H1 (cell line): ENCODE measurements at regions not wholly inside any gene's neighbourhood (a gene's known extent, or its start where the extent isn't known, plus 50 kb on each side); places are given as distances from the start of the nearest gene placed in this dataset.

Source experiments
- CTCF ChIA-PET: fragments of 300-600 bp; sonication (Branson Sonifier 250); formaldehyde crosslinking; loops from one replicate; lab custom pipeline; 2021; ENCODE audit not compliant: partially characterized antibody; lab: Charles Lee
- POLR2A ChIA-PET: fragments of 300-600 bp; sonication (Branson Sonifier 250); formaldehyde crosslinking; loops from one replicate; lab custom pipeline; 2021; ENCODE audit warnings: inconsistent platforms; ENCODE audit not compliant: partially characterized antibody; lab: Charles Lee
- DNase-seq, 2 experiments: peaks; one replicate each; pipeline versions ENCODE4 v3.0.0 to v3.0.0-alpha.2; 2010 to 2022; ENCODE audit warnings: low spot score in 2 of 2, low read depth in 1 of 2, mixed read lengths in 1 of 2
- FAIRE-seq: peaks from 2 replicates; lab custom pipeline; 2011; peaks lifted over from hg19 to GRCh38; lab: Jason Lieb, UNC
- H2AFZ ChIP-seq: 2 replicates; pipeline ENCODE4 v1.8.1; 2012; ENCODE audit warnings: low read length, inconsistent platforms
- H2AK5ac ChIP-seq: 2 replicates; pipeline ENCODE4 v1.6.1; 2013; ENCODE audit warnings: low read depth, low read length
- H2BK120ac ChIP-seq: replicated peaks from 2 replicates; pipeline ENCODE3; 2013; ENCODE audit warnings: low read depth, low read length, inconsistent platforms
- H2BK12ac ChIP-seq: 2 replicates; pipeline ENCODE4 v1.6.1; 2013; ENCODE audit warnings: low read depth, low read length
- H2BK15ac ChIP-seq: 2 replicates; pipeline ENCODE4 v1.6.1; 2013; ENCODE audit warnings: low read length
- H2BK20ac ChIP-seq: 2 replicates; pipeline ENCODE4 v1.6.1; 2013; ENCODE audit warnings: low read length
- H2BK5ac ChIP-seq: 2 replicates; pipeline ENCODE4 v1.6.1; 2013; ENCODE audit warnings: low read depth, low read length
- H3K14ac ChIP-seq: 2 replicates; pipeline ENCODE4 v1.6.1; 2013; ENCODE audit warnings: inconsistent platforms; ENCODE audit not compliant: insufficient read length
- H3K18ac ChIP-seq: 2 replicates; pipeline ENCODE4 v1.6.1; 2013; ENCODE audit warnings: low read length; ENCODE audit errors: extremely low read depth
- H3K23ac ChIP-seq: 2 replicates; pipeline ENCODE4 v1.6.1; 2013; ENCODE audit warnings: inconsistent platforms; ENCODE audit not compliant: insufficient read length
- H3K23me2 ChIP-seq: 2 replicates; pipeline ENCODE4 v1.6.1; 2013; ENCODE audit warnings: low read depth, low read length
- H3K27ac ChIP-seq: 2 replicates; pipeline ENCODE4 v1.6.1; 2011; ENCODE audit warnings: low read depth, low read length, inconsistent platforms
- H3K27me3 ChIP-seq, 4 experiments: replicated peaks in 1 of 4; 1 replicate in 1 of 4; 2 replicates in 3 of 4; pipeline versions ENCODE4 v1.6.1 to v1.8.1; 2011 to 2013; ENCODE audit warnings: low read length in 3 of 4, mild to moderate bottlenecking in 3 of 4, inconsistent platforms in 2 of 4, mixed read lengths in 2 of 4, moderate library complexity in 1 of 4; ENCODE audit not compliant: control insufficient read depth in 3 of 4, insufficient read depth in 3 of 4; ENCODE audit errors: extremely low read depth in 1 of 4
- H3K36me3 ChIP-seq, 4 experiments: 2 replicates each; pipeline versions ENCODE4 v1.6.1 to v1.8.1; 2011 to 2013; ENCODE audit warnings: mild to moderate bottlenecking in 4 of 4, low read length in 3 of 4, moderate library complexity in 2 of 4, control low read depth in 1 of 4, inconsistent platforms in 1 of 4; ENCODE audit not compliant: insufficient read depth in 4 of 4, control insufficient read depth in 2 of 4
- H3K4ac ChIP-seq: replicated peaks from 2 replicates; pipeline ENCODE3; 2013; ENCODE audit warnings: low read length, low read depth, mixed read lengths, inconsistent platforms; ENCODE audit not compliant: insufficient read length
- H3K4me1 ChIP-seq, 4 experiments: replicated peaks in 1 of 4; 1 replicate in 1 of 4; 2 replicates in 3 of 4; pipeline versions ENCODE4 v1.6.1 to v1.8.1; 2011 to 2013; ENCODE audit warnings: low read length in 3 of 4, inconsistent platforms in 2 of 4, mixed read lengths in 1 of 4; ENCODE audit not compliant: insufficient read depth in 4 of 4, control insufficient read depth in 3 of 4
- H3K4me2 ChIP-seq, 2 experiments: 2 replicates each; pipeline versions ENCODE4 v1.6.1 to v1.8.1; 2011 to 2013; ENCODE audit warnings: low read depth in 2 of 2, low read length in 2 of 2, control low read depth in 1 of 2, inconsistent platforms in 1 of 2, mild to moderate bottlenecking in 1 of 2; ENCODE audit not compliant: insufficient read depth in 1 of 2
- H3K4me3 ChIP-seq, 4 experiments: fragments of 200-600, 300-600 bp in 1 of 4; sonication (generic), shearing (Covaris generic), sonication (Bioruptor Twin) in 1 of 4; 2 replicates each; pipeline versions ENCODE4 v1.5.1 to v1.8.1; 2011 to 2016; ENCODE audit warnings: low read length in 4 of 4, low read depth in 3 of 4, control low read depth in 2 of 4, inconsistent platforms in 2 of 4, mild to moderate bottlenecking in 2 of 4, mixed read lengths in 1 of 4, moderate library complexity in 1 of 4; ENCODE audit not compliant: insufficient read depth in 2 of 4; ENCODE audit errors: extremely low read depth in 1 of 4
- H3K56ac ChIP-seq: replicated peaks from 2 replicates; pipeline ENCODE3; 2013; ENCODE audit warnings: low read depth, mild to moderate bottlenecking, mixed read lengths, low read length, inconsistent platforms; ENCODE audit not compliant: insufficient read length
- H3K79me1 ChIP-seq: 2 replicates; pipeline ENCODE4 v1.6.1; 2013; ENCODE audit warnings: low read depth, low read length, control low read depth
- H3K79me2 ChIP-seq, 2 experiments: 2 replicates each; pipeline versions ENCODE4 v1.6.1 to v1.8.1; 2012 to 2013; ENCODE audit warnings: low read length in 2 of 2, mild to moderate bottlenecking in 2 of 2, inconsistent platforms in 1 of 2; ENCODE audit not compliant: insufficient read depth in 2 of 2, control insufficient read depth in 1 of 2
- H3K9ac ChIP-seq, 4 experiments: replicated peaks in 1 of 4; 1 replicate in 1 of 4; 2 replicates in 3 of 4; pipeline versions ENCODE4 v1.6.1 to v1.8.1; 2011 to 2013; ENCODE audit warnings: low read depth in 3 of 4, low read length in 3 of 4, control low read depth in 2 of 4, mild to moderate bottlenecking in 2 of 4, moderate library complexity in 2 of 4, inconsistent platforms in 1 of 4; ENCODE audit errors: extremely low read depth in 1 of 4
- H3K9me3 ChIP-seq, 2 experiments: 2 replicates each; pipeline versions ENCODE4 v1.6.1 to v1.8.1; 2012 to 2013; ENCODE audit warnings: mild to moderate bottlenecking in 2 of 2, moderate library complexity in 2 of 2, control low read depth in 1 of 2, inconsistent platforms in 1 of 2, low read depth in 1 of 2, low read length in 1 of 2, mixed read lengths in 1 of 2; ENCODE audit not compliant: insufficient read depth in 2 of 2
- H4K20me1 ChIP-seq, 2 experiments: replicated peaks in 1 of 2; 2 replicates each; pipeline versions ENCODE3 to v1.8.1; 2011 to 2013; ENCODE audit warnings: inconsistent platforms in 2 of 2, low read length in 2 of 2, mild to moderate bottlenecking in 1 of 2; ENCODE audit not compliant: insufficient read depth in 2 of 2, control insufficient read depth in 1 of 2
- H4K5ac ChIP-seq: 2 replicates; pipeline ENCODE4 v1.6.1; 2013; ENCODE audit warnings: low read length, low read depth, mixed read lengths, inconsistent platforms; ENCODE audit not compliant: insufficient read length
- H4K8ac ChIP-seq: 2 replicates; pipeline ENCODE4 v1.8.0; 2013; ENCODE audit warnings: mild to moderate bottlenecking, moderate library complexity, low read length, inconsistent platforms; ENCODE audit not compliant: insufficient read depth; ENCODE audit errors: extremely low read depth
- H4K91ac ChIP-seq: replicated peaks from 2 replicates; pipeline ENCODE3; 2013; ENCODE audit warnings: low read length, mixed read lengths, inconsistent platforms; ENCODE audit not compliant: insufficient read length
- E2F6 ChIP-seq: IDR thresholded peaks from 2 replicates; pipeline ENCODE4 v1.6.1; 2012; ENCODE audit warnings: inconsistent platforms
- EGR1 ChIP-seq: IDR thresholded peaks from 2 replicates; pipeline ENCODE4 v1.6.1; 2011; ENCODE audit warnings: low read depth, low read length, borderline replicate concordance
- HDAC2 ChIP-seq, 2 experiments: fragments of 300-600 bp in 1 of 2; sonication (generic) in 1 of 2; IDR thresholded peaks; 2 replicates each; pipeline ENCODE4 v1.6.1; 2011 to 2012; ENCODE audit warnings: low read depth in 2 of 2, low read length in 2 of 2, mild to moderate bottlenecking in 2 of 2, moderate library complexity in 2 of 2, borderline replicate concordance in 1 of 2, inconsistent platforms in 1 of 2
- HDAC6 ChIP-seq: IDR thresholded peaks from one replicate; pipeline ENCODE4 v1.7.1; 2012; ENCODE audit warnings: low read depth, mild to moderate bottlenecking, inconsistent platforms, low read length, moderate library complexity
- KDM4A ChIP-seq: IDR thresholded peaks from one replicate; pipeline ENCODE4 v1.7.1; 2012; ENCODE audit warnings: low read depth, mild to moderate bottlenecking, moderate library complexity, low read length, inconsistent platforms; ENCODE audit not compliant: severe bottlenecking
- NRF1 ChIP-seq: IDR thresholded peaks from 2 replicates; pipeline ENCODE4 v1.6.1; 2011; ENCODE audit warnings: mild to moderate bottlenecking, low read depth, low read length, improper control_type of control experiment
- SUZ12 ChIP-seq: fragments of 200-600 bp; sonication (generic); IDR thresholded peaks from 2 replicates; pipeline ENCODE4 v1.6.1; 2012; ENCODE audit warnings: mild to moderate bottlenecking, inconsistent platforms, low read length, moderate library complexity, mixed read lengths
- USF2 ChIP-seq: IDR thresholded peaks from 2 replicates; pipeline ENCODE4 v1.6.1; 2011; ENCODE audit warnings: low read length, improper control_type of control experiment
- WGBS, 2 experiments: shearing (Covaris generic) in 1 of 2; methylation state at CpG; one replicate each; pipeline versions ENCODE4 v1.1.6 to v1.1.7; 2013 to 2015; ENCODE audit warnings: low lambda C conversion rate in 2 of 2, mixed read lengths in 2 of 2, inconsistent platforms in 1 of 2, low coverage in 1 of 2, missing lambda C conversion rate in 1 of 2; ENCODE audit not compliant: insufficient replicate concordance in 2 of 2, insufficient coverage in 1 of 2, insufficient read length in 1 of 2; ENCODE audit errors: extremely low coverage in 1 of 2, missing lambda C conversion rate in 1 of 2; 5-methylcytosine and 5-hydroxymethylcytosine counted together
- TF ChIP-seq, protein P1 (sequence below): IDR thresholded peaks from 2 replicates; pipeline ENCODE4 v1.6.1; 2011; ENCODE audit warnings: low read depth, mild to moderate bottlenecking, low read length; ENCODE audit not compliant: insufficient read depth

- no peaks in the 10 kb centered on the region for H3K9me3 ChIP-seq
- no peak overlapping the region for H4K8ac ChIP-seq
- H2BK20ac ChIP-seq = no peak overlapping the region
- no peaks in the 10 kb centered on the region for H3K79me2 ChIP-seq
- no peak overlapping the region for H4K5ac ChIP-seq
- DNase-seq (no peak), FAIRE-seq (no peak)
- no peaks in the 10 kb centered on the region for H4K20me1 ChIP-seq
- H3K9ac ChIP-seq = no peak overlapping the region
- H2BK15ac ChIP-seq = no peak overlapping the region
- H4K91ac ChIP-seq = no peak overlapping the region
- no peaks in the 10 kb centered on the region for H3K36me3 ChIP-seq
- ChIA-PET POLR2A (no interaction called here), CTCF (interaction anchor here (1.3 to 5.2 kb wide), 5 partner anchors 12 to 605 kb away, joined by 3 to 32 read pairs (median 5); no protein-coding TSS in a partner anchor)
- no peak overlapping the region for H3K4me3 ChIP-seq
- H3K79me1 ChIP-seq = no peaks in the 10 kb centered on the region
- H3K4ac ChIP-seq = no peak overlapping the region
- no peak overlapping the region for H2AK5ac ChIP-seq
- H3K27ac ChIP-seq = no peak overlapping the region
- H3K18ac ChIP-seq = no peak overlapping the region
- no peak overlapping the region for H2BK12ac ChIP-seq
- H2BK120ac ChIP-seq = no peak overlapping the region
- H3K4me2 ChIP-seq = no peak overlapping the region
- 94% methylated on average over 4 of the region's 4 CpGs; no CpG with 5 or more reads in 1 of the 2 experiments for WGBS, 2 experiments
- H3K56ac ChIP-seq = no peak overlapping the region
- H3K23ac ChIP-seq = no peak overlapping the region
- no peak overlapping the region for H3K14ac ChIP-seq
- peaks cover 0 to 10% (median 9%) of the 10 kb centered on the region in 4 experiments; a peak in 3 of 7 replicates for H3K4me1 ChIP-seq
- H3K27me3 ChIP-seq = no peaks in the 10 kb centered on the region
- H2AFZ ChIP-seq = no peak overlapping the region
- H2BK5ac ChIP-seq = no peak overlapping the region
- no peaks in the 10 kb centered on the region for H3K23me2 ChIP-seq
- TF ChIP-seq HDAC6 (no peak), SUZ12 (no peak), EGR1 (no peak), HDAC2 (IDR thresholded peaks at IDR 0.05; ENCODE audit: borderline replicate concordance in 1 of 2, low read depth in 2 of 2, low read length in 2 of 2) (no peak), KDM4A (no peak), NRF1 (no peak), E2F6 (no peak), USF2 (no peak)
- TF ChIP-seq, protein P1, sequence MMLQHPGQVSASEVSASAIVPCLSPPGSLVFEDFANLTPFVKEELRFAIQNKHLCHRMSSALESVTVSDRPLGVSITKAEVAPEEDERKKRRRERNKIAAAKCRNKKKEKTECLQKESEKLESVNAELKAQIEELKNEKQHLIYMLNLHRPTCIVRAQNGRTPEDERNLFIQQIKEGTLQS = no peak
These were observed 252.1 kb upstream of the NT5C1B start for GRCh38 chr2:18841248-18842150.
